GM19239 (cell line): ENCODE measurements at regions not wholly inside any gene's neighbourhood (a gene's known extent, or its start where the extent isn't known, plus 50 kb on each side); places are given as distances from the start of the nearest gene placed in this dataset.

Experiments used
- DNase-seq: peaks from one replicate; pipeline ENCODE4 v3.0.0; 2011; ENCODE audit warnings: low spot score; ENCODE audit not compliant: insufficient read length
- FAIRE-seq: peaks from 2 replicates; lab custom pipeline; 2011; peaks lifted over from hg19 to GRCh38; lab: Jason Lieb, UNC

DNA sequence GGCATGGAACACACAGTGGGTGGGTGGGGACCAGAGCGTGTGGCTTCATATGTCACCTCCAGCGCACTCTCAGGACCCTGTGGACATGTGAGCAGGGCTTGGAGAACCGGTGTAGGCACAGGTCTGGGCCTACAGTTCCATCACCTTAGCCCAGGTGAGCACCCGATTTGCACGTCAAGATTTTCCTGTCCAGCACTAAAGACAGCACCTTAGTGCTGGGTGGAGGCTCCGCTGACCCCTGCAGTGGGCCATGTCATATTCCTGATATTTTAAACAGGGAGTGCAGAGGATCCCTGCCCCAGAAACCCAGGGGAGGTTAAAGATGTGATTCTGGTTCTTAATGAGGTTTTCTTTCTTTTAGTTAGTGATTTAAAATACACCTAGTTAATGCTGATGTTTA lies 356.0 kb upstream of the IRX4 start:
- DNase-seq (no peak), FAIRE-seq (no peak)

DNA sequence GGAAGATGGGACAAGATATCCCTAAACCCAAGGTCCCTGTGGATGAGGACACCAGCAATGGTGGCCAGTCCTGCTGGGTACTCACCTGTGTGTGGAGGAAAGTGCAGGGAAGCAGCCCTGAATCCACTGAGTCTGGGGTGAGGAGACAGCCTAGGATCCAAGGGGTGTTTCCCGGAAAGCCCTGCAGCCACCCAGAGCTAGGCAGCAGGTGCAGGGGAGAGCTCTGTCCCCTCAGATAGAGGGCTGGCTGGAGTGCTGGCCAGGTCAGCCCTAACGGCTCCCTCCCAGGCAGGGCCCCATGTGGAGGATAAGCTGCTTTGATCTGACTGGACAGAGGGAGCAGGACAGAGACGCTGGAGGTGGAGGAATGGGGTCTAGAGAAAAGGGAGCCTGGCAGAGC lies 344.7 kb upstream of the IRX4 start:
- no peak for FAIRE-seq
- DNase-seq = no peak

DNA sequence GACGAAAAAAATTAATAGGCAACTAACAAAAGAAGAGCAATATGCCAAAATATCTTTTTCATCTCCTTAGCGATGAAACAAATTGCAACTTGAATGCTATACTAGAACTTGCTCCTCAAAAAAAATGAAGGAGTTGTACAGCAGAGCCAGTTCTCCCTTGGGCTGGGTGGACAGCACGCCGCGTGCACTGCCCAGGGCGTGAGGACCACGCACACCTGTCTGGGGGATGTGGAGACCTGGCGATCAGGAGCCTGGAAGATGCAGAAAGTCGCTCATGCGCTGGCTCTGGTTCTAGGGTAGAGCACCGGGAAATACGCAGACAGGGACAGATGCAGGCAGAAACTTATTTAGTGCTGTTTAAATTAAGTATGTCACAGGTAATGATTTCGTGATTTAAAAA lies 342.0 kb upstream of the IRX4 start:
- DNase-seq (no peak), FAIRE-seq (no peak)

DNA sequence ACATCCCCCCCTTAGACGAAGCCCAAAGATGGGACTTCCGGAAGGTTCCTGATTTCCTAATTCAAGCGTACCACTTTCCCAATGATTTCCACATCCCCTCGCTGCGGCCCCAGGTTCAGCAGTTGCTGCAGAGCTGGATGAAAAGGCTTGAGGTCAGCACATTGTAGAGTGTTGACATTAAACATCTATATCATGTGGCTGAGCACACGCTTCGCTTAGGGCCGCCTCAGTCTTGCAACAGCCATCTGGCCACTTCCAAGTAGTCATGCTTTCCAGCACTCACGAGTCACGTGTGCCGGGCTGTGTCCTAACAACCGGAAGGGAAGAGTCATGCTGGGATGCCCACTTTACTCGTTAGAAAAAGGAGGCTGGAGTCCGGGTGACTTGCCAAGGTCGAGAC lies 340.6 kb upstream of the IRX4 start:
- no peak for FAIRE-seq

DNA sequence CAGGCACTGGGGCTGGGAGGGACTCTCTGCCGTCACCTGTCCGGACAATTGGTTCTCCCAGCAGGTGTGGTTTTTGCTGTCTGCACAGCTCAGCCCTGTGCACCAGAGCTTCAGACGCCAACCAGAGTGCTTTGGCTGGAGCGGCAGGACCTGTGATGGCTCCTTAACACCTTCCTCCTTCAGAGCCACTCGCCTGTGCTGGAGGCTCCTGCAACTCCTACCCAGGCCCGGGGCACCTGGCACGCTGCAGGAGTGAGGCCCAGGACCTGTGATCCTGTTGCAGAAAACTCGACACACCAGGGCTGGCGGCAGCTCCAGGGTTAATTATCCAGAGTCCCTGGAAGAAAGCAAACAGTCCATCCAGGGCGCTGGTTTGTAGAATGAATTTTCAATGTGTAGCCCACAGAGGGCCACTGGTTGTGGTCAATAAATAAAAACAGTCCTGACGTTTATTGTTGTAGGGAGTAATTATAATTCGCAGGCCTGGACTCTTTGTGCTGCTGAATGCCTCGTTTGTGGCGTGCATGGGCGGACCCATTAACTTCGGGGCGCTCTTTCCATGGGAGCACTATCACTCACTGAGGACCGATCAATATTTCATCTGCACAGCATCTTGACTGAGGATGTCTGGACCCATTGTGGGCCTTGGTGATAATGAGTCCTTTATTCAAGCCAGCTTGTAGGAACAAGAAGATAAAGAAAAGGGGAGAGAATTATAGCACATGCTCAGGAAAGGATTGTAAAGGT lies 339.7 kb upstream of the IRX4 start:
- DNase-seq (no peak), FAIRE-seq (no peak)

More for the DNA sequence above, 340.6 kb upstream of the IRX4 start:
- no peak for DNase-seq

DNA sequence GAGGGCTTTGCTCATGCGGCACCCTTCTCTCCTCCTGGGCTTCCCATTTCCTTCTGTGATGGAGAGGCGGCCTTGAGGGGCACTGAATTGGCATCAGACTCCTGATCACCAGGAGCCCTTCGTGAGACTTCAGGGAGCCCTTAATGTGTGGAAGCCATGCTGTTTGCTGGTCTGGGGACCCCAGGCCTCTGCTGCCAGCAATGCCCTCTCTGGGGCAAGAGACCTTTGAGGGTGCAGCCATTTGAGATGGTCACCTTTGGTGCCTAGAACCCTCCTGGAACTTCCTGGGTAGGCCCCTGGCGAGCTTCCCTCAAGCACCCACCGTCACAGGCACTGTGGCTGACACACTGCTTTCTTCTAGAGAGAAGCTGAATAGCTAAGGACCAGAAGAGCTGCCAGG lies 338.7 kb upstream of the IRX4 start:
- no peak for FAIRE-seq

DNA sequence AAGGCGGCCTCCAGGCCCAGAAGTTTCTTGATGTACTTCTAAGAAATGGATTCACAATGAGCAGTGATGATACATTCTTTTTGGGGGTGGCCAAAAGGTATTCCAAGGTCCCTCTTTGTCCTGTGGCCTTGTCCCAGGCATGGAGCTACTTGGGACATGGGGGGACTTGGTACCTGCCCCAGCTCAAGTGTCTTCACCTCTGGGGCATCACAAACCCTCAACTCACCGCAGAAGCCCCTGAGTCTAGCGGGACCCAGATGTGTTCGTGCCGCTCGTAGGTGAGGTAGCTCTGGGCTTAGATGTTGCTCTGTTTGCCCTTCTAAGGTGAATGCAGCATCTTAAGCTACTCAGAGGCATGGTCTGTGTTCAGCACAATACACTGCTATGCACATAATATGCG lies 338.0 kb upstream of the IRX4 start:
- FAIRE-seq (no peak), DNase-seq (no peak)

More for the DNA sequence above, 338.7 kb upstream of the IRX4 start:
- no peak for DNase-seq

DNA sequence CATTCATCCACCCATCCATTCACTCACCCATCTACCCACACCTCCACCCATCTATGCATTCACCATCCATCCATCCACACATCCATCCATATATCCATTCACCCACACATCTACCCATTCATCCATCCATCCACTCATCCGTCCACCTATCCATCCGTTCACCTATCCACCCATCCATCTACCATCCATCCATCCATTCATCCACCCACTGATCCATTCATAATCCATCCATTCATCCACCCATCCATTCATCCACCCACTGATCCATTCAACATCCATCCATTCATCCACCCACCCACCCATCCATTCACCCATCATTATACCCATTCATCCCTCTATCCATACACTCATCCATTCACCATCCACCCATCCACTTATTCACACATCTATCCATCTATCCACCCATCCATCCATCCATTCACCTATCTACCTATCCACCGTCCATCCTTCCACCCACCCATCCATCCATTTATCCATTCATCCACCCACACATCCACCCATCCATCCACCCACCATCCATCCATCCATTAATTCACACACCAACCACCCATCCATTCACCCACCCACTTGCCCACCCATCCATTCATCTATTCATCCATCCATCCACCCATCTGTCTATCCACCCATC lies 336.5 kb upstream of the IRX4 start:
- DNase-seq = no peak
- no peak for FAIRE-seq

DNA sequence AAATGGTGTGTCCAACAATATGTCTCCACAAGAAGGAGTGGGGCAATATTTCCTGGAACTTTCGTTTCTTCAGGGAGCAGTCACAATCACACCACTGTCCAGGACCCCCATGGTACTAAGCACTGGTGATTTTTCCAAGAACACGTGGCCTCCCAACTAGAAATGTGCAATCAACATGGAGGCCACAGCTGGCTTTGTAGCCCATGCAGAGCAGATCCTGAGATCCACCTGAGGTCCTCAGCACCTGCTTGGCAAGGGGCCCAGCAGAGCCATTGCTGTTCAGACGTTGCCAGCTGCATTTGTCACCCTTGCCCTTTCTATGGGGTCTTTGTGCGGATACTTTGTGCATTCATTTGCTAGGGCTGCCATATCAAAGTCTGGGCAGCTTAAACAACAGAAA lies 334.5 kb upstream of the IRX4 start:
- no peak for DNase-seq
- no peak for FAIRE-seq

DNA sequence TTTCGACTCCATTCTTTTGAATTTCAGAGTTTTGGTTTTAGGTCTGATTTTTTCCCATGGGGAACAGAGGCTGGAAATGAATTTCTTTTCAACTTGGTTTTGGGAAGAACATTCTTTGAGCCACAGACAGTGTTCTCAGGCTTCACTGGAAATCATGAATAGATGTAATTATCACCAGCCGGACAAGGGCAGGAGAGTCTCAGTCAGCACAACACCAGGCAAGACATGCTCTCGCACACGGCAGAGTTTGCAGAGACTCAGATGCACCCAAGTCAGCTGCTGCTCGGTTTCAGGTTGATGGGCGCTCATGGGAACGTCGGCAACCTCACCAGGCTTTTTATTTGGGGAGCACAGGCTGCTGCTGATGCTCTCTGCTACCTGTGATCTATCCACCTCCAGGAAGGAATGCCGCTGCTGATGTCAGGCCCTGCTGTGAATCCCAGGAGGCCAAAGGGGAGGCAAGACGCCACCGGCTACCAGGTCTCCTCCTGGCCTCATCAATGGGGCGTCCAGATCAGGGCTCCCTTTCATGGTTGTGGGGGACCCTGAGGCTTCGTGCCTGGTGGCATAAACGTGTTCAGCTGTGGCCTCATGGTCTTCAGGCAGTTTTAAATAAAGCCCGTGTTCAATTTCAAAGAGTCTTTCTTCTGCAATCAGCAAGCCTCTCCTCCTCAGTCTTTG lies 332.3 kb upstream of the IRX4 start:
- FAIRE-seq (no peak), DNase-seq (no peak)

DNA sequence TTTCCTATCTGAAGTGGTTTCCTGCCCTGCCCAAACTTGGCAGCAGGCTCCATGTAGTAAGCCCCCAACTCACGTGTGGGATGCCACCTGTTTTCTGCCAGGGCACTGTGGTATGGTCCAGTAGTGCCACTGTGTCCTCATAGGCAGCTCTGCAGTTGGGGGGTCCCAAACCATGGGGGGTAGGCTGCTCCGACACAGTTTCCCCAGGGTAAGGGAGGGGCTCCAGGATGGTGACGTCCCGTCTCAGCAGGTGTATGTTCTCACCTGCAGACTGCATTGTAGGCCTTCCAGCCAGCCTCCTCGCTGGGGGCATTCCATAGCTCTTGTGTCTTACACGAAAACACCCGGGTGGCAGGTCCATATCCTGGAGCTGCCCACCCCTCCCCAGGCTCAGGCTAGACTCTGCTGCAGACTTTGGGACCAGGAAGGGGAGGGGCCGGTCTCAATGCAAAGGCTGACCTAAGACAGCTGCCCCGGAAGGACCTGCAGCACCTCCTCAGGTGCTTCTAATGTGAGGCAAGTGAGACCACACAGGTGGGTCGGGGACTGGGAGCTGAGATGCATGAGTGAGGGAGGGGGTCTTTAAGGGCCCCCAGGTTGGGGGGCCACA lies 330.5 kb upstream of the IRX4 start:
- FAIRE-seq (no peak), DNase-seq (no peak)

DNA sequence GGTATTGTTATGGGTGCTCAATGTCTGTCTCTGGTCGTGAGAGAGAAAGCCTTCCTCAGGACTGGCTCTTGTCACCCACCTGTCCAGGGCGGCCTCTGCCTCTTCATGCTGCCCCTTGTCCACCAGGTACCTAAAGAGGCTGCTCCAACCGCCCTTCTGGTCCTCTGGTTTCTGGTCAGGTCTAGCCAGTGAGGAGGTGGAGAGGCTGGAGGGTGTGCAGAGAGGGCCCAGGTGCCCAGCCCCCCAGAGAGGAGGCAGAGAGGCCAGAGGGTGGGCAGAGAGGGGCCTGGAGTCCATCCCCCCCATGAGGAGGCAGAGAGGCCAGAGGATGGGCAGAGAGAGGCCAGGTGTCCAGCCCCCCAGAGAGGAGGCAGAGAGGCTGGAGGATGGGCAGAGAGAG lies 329.8 kb upstream of the IRX4 start:
- FAIRE-seq (no peak), DNase-seq (no peak)

DNA sequence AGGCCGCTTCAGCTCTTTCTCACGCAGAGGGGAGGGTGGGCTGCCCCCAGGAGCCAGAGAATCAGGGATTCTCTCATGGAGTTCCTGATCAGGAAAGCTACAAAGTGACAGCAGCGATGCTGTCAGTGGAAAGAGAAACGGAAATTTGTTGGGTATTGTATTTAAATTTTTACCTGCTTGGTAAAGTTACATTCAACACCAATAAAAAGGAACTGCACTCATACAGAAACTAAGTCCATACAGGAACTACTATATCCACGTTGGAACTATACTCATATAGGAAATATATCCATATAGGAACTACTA lies 325.5 kb upstream of the IRX4 start:
- DNase-seq (no peak), FAIRE-seq (no peak)

DNA sequence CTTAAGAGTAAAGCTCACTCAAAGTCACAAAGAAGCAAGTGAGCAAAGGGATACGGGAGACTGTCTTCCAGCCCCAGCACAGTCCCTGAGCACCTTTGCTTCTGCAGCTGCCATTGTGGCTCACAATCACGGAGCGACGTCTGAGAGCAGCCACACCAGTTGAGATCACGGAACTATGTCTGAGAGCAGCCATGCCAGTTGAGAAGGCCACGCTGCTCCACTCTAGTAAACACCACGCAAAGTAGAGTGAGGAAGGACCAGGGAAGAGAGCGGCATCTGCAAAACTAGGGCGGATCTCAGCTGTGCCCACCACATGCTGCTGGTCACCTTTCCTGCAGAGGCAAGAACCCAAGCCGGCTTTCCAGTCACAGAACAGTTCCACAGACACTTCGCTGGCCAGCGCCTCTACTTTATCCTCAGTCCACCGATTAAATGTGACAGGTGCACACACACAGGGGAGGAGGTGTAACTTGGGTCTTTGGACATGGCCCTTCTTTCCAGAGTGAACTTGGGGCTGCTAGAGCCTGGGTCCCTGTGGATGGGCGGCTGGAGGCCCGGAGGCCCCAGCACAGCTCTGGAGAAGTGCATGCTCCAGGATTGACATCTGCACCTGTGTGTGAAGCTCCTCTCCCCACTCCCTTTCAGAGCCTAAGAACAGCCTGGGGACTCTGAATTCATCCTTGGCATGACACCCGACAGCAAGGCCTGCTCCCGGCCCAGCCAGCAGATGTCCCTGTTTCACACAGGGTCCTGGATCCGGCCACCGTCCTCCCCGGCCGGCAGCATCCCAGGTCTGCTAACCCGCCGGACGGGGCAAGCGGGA lies 324.9 kb upstream of the IRX4 start:
- FAIRE-seq = no peak
- DNase-seq = no peak

DNA sequence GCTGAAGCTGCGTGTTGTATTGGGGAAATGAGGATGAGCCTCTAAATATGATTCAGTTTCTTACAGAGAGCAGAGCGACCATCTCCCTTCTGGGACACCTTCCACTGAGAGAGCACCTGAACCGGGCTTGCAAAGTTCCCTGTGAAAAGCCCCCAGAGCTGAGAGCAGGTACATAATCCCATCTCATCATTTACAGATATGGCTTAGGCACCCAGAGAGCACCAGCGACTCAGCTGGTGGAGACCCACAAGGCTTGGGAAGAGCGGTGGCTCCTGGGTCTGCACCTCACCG lies 324.3 kb upstream of the IRX4 start:
- FAIRE-seq (no peak), DNase-seq (no peak)

DNA sequence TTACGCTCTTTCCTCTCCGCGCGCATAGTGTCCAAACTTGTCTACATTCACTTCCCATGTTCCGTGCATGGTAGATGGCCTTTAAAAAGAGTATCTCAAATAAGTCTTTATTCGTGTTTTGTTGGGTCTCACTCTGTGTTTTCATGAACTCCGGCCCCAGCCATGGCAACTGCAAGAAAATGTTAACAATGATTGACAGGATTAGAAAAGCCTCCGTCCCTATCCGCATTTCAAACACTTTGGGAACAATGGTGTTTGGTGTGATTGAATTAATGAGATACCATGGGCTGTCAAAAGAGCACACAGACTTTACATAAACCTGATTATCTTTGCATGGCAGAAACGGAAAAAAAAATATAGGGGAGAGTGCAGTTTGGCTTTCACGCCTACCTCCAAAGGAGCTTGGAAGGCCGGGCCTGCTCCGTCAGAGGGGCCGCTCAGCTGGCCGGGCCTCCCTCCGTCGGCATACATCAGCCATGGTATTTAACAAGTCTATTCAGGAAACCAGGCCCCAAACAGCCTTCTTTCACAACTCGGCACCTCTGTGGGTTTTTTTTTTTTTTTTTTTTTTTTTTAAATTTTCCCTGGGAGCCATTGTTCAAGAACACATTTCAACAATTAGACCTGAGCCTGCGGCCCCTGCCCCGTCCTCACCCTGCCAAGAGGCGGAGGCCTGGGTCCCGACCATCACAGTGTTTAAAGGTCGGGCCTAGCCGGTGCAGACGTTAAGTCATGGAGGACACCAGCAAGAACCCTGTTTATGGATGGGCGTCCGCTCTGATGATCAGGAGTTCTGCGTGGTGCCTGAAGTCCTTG lies 323.8 kb upstream of the IRX4 start:
- no peak for DNase-seq

DNA sequence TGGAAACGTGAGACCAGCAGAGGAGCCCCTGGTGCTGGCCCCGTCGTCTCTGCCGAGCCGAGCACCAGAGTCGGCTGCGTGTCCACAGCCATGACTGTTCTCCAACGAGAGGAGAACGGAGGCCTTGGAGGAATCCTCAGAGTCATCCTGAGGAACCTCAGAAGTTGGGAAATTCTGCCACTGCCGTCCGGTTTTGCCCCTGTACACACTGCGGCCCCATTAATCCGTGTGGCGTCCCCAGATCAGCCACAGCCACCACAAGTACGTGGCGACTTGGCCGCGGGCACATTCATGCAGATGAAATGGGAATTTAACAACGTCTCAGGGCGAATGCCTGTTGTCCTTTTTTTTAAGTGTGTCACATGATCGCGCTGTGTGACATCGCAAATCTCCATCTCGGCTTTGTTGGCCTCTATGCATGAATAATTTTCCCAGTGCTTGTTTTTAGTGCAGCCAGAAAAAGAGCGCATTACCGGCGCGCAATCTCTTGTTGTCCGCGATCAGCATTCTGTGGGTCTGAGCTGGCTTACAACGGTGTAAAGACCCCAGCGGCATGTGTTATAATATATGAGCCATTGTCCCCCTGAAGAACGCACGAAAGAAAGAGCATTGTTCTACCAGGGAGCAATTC lies 323.0 kb upstream of the IRX4 start:
- no peak for FAIRE-seq
- DNase-seq = no peak

More for the DNA sequence above, 323.8 kb upstream of the IRX4 start:
- FAIRE-seq = no peak

DNA sequence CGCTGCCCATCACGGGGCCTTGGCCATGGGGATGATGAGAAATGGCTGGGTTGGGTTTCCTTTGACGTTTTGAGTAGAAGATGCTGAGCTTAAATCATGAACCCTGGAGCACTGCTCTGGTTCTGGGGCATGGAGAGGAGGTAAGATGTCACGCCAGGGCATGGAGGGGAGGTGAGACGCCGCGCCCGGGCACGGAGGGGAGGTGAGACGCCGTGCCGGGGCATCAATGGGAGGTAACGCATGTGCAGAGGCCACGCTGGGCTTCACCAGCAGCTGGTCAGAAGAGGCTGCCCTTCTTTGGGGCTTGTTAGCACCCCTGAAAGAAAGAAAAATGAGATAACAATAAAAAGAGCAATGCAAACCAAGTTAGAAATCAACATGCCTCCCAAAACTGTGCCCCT lies 322.5 kb upstream of the IRX4 start:
- FAIRE-seq = no peak
- no peak for DNase-seq

DNA sequence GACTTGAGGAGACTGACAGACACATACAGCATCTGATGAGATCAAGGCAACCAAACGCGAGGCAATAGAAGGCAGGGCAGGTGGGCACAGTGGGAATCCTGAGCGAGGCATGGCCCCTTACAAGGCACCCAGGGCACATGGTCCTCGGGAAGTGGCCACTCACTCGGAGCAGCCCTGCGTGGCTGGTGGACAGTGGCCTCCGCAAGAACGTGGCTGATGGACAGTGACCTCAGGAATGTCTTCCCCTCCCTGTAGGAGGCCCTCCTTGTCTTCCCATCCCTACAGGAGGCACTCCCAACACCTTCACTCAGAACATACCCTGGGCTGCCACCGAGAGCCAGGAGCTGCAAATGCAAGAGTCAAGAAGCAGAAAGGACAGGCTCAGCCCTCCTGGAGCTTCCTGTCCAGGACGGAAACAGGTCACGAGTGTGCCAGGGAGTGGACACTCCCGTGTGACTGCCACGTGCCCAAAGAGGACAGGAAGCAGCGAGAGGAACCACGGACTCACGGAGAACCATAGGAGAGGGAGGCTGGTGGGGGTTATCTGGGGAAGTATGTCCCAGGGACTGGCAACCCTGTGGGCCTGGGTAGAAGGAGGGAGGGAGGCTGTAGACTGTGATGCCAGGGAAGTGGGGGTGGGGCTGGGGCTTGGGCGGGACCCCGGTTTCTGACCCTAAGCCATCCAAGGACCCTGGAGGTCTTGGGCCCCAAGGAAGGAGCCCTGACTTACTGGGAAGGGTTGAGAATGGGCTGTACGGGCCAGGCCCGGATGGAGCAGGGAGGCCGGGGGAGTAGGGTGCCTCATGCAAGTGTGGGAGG lies 321.9 kb upstream of the IRX4 start:
- FAIRE-seq (no peak), DNase-seq (no peak)
